ENCODE measurements at regions not wholly inside any gene's neighbourhood (a gene's known extent, or its start where the extent isn't known, plus 50 kb on each side); places are given as distances from the start of the nearest gene placed in this dataset.

GRCh38 chr5:155783246-155783645, 543.7 kb upstream of the SGCD start:
- no peak for TF ChIP-seq GATA2 (IDR thresholded peaks at IDR 0.05; ENCODE audit: low read depth, low read length)
- TF ChIP-seq GATA3 (IDR thresholded peaks at IDR 0.05; ENCODE audit: low read depth, low read length): no peak

Measured in SH-SY5Y (cell line).